HG02763 (cell line): ENCODE measurements at regions not wholly inside any gene's neighbourhood (a gene's known extent, or its start where the extent isn't known, plus 50 kb on each side); places are given as distances from the start of the nearest gene placed in this dataset.
"Not testable (repeated sequence)": the region's sequence is repeated elsewhere in the genome, so short reads cannot be mapped to it uniquely, and the experiment has no call there.

Experiments
- ATAC-seq: cut with Tn5 transposase; IDR thresholded peaks from one replicate; pipeline ENCODE4 v1.9.1; 2021; ENCODE audit warnings: mild to moderate bottlenecking, moderate library complexity; ENCODE audit not compliant: unreplicated experiment

DNA sequence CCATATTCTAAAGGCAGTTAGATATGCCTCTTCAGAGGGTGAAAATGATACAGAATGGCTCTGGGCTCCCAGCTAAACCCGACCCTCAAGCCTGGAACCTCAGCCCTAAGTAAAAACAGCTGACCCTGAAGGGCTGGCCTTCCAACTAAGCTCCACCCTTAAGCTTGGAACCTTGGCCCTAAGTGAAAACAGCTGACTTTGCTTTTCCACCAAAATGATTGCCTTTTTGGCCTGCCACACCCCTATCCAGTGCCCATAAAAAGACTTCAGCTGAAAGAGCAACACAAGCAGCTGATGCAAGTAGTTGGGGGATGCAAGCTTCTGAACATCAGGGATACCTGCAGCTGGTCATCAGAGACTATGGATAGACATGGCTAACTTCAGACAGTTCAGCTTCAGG lies 647.4 kb upstream of the SGCD start:
- ATAC-seq = no peak

- ATAC-seq = no peak
Measured at GRCh38 chr5:155684417-155684816, 642.5 kb upstream of the SGCD start.

GRCh38 chr5:155686131-155686530 lies 640.8 kb upstream of the SGCD start:
- ATAC-seq = no peak

DNA sequence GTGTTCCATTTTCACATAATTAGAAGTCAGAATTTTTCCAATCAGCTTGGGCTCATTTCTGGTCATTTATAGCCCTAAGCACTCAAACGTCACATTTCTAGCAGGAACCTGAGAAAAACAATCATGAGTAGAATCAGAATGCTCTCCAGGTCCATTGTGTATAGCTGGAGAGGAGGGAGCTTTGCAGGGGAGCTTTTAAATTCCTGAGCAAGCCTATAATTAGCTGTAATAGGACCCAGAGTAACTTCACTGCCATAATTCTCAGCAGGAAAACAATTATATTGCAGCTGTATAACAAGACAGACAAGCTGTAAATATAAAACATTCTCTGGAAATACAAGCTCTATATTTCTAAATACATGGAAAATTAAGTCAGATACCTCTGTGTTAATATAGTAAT lies 637.6 kb upstream of the SGCD start:
- no peak for ATAC-seq

DNA sequence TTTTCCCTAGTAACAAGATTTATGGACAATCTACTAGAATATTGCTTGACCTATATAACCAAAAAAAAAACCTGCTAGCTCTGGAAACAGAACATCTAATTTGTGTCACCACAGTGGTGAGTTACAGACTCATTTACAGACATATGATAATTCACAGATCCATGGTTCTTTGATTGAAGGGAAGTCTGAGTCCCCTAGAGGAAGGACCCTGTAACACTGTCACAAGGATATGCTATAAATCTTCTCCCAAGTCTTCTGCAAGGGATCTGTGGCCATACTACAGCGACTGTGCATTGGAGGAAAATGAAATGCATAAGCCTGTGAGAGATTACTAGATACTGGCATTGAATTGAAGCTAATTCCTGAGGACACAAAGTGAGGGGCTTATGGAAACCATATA lies 630.6 kb upstream of the SGCD start:
- no peak for ATAC-seq

- no peak for ATAC-seq
Measured at GRCh38 chr5:155697236-155697635, 629.7 kb upstream of the SGCD start.

DNA sequence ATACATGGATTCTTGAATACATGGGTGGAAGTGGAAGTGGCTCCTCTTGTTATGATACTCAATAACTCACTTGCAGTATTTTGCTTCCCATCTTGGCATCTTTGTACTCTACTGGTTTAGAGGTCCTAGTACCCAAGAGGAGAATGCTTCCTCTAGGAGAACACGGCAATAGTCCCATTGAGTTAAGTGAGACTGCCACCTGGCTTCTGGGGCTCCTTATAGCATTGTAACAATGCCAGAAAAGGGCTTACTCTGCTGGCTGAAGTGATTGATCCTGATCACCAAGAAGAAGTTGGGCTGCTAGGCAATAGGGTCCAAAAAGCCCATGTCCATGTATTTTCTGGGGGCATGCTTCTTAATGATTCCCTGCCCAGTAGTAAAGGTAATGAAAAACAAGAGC lies 627.6 kb upstream of the SGCD start:
- ATAC-seq = no peak

DNA sequence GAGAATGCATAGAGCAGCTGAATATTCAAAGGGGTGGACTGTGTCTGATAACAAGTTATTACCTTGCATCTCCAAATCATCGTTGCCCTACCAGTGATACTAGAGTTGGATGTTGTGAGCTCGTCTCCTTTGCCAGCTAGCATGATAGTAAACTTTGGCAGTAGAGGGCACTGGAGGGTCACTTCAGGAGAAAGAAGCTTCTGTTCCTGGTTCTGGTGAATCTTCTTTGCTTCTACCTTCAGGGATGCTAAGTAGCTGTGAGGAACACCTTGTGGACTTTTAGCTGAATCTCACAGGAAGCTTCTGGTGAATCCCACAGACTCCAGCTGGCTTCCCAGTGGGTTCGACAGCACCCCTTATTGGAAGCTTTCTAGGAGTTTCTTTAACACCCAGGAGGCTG lies 626.6 kb upstream of the SGCD start:
- ATAC-seq = no peak

GRCh38 chr5:155711882-155712281 lies 615.1 kb upstream of the SGCD start:
- no peak for ATAC-seq

GRCh38 chr5:155714435-155714834 lies 612.5 kb upstream of the SGCD start:
- ATAC-seq = not testable (repeated sequence)

DNA sequence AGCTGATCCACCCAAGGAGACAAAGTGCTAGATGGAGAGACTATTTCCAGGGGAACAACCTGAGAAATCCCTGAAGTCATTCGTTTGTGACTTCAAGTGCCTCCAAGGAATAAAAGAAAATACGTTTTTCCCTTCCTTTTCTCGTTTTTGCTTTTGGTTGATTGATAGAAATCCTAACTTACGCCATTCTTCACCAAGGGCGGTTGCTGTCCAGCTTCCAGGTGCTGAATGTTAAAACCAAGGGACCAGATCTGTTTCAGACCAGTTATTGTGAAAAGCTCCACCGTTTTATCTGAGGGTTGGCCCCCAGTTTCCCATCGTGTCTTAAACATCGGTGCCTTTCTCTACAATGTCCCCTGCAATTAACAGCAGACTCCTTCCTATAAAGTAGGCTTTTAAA lies 600.7 kb upstream of the SGCD start:
- ATAC-seq = no peak

- ATAC-seq = no peak
Measured at GRCh38 chr5:155727512-155728145, 599.3 kb upstream of the SGCD start.

- no peak for ATAC-seq
Measured at GRCh38 chr5:155728146-155728856, 598.7 kb upstream of the SGCD start.

GRCh38 chr5:155728857-155729683 lies 597.9 kb upstream of the SGCD start:
- no peak for ATAC-seq

GRCh38 chr5:155729684-155730059 lies 597.3 kb upstream of the SGCD start:
- no peak for ATAC-seq

DNA sequence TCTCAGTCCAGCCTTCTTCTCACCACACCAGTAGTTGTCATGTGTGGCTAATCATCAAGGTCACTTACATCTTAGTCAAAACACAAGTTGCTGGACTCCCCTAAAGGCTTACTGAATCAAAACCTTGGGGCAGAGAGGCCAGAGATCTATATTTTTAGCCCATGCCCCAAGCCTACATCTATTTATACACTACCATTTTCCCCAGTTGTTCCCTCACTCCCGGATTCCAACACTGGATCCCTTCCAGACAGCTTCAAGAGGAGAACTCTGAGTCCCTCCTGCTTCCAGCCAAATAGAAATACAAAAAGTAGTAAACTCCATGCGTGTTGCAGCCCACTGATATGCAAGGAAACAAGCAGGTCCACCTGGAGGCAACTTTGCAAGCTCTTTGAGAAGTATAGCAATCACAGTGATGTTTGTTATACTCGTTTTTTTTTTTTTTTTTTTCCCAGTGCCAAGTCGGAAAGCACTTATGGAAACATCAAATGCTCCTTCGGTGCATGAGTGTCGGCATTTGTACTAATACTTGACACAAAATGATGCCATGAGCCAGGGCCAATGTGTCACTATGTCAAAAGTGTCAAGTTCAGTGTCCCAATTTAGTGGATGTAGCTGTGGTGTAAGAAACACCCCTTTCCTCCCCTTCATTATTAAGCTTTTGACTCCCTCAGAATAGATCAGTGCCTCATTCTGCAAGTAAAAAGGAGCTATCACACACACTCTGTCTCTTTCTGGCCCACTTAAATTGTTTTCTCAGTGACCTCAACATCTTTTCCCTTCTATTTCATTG lies 594.2 kb upstream of the SGCD start:
- ATAC-seq = no peak

DNA sequence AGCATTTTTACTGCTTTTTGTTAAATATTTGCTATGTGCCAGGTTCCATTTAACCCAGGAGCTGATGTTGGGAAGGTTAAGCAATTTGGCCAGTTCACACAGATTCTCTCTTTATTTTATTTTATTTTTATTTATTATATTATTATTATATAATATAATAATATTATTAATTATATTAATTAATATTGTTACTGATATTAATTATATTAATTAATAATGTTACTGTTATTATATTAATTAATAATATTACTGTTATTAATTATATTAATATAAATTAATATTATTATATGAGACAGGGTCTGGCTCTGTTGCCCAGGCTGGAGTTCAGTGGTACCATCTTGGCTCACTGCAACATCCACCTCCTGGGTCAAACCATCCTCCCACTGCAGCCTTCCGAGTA lies 593.0 kb upstream of the SGCD start:
- ATAC-seq = no peak

- no peak for ATAC-seq
Measured at GRCh38 chr5:155735388-155735787, 591.6 kb upstream of the SGCD start.

- no peak for ATAC-seq
Measured at GRCh38 chr5:155738616-155739015, 588.3 kb upstream of the SGCD start.

GRCh38 chr5:155746367-155747038 lies 580.5 kb upstream of the SGCD start:
- no peak for ATAC-seq

DNA sequence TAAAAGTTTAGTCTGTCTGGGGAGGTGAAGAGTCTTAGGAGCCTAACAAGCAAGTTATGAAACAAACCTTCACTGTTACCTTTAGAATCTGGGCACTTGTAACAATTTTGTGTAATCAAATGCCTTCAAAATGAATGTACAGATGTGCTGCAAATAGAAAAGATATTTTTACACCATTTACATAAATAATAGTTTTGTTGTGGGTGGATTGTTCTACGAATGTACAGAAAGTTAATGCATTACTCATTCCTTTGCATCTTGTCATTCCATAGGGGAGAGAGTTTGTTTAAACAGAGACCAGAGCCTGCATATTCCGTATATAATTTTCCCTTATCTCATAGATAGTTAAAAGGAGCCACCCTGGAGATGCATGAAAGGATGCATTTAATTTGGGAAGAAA lies 576.9 kb upstream of the SGCD start:
- ATAC-seq = no peak
